H9 (cell line): ENCODE measurements at regions not wholly inside any gene's neighbourhood (a gene's known extent, or its start where the extent isn't known, plus 50 kb on each side); places are given as distances from the start of the nearest gene placed in this dataset.

ENCODE experiments used
- DNase-seq: peaks from one replicate; pipeline ENCODE4 v3.0.0-alpha.2; 2017
- H2AFZ ChIP-seq: one replicate; pipeline ENCODE4 v1.6.1; 2013; ENCODE audit warnings: mild to moderate bottlenecking, low read length, control low read depth, moderate library complexity
- H2AK5ac ChIP-seq: 2 replicates; pipeline ENCODE4 v1.6.1; 2013; ENCODE audit warnings: low read length, control low read depth, mixed read lengths; ENCODE audit not compliant: insufficient read length
- H2BK120ac ChIP-seq: one replicate; pipeline ENCODE4 v1.6.1; 2013; ENCODE audit warnings: low read depth, mild to moderate bottlenecking, low read length, control low read depth, inconsistent platforms; ENCODE audit not compliant: poor library complexity, severe bottlenecking
- H2BK12ac ChIP-seq: 2 replicates; pipeline ENCODE4 v1.6.1; 2013; ENCODE audit warnings: low read length, control low read depth, mixed read lengths, low read depth; ENCODE audit not compliant: insufficient read length
- H2BK15ac ChIP-seq: 2 replicates; pipeline ENCODE4 v1.6.1; 2013; ENCODE audit warnings: low read depth, low read length, control low read depth
- H2BK20ac ChIP-seq: one replicate; pipeline ENCODE4 v1.6.1; 2013; ENCODE audit warnings: low read depth, mild to moderate bottlenecking, low read length, control low read depth, inconsistent platforms; ENCODE audit not compliant: poor library complexity, severe bottlenecking
- H2BK5ac ChIP-seq: 2 replicates; pipeline ENCODE4 v1.6.1; 2013; ENCODE audit warnings: low read length, control low read depth, mixed read lengths; ENCODE audit not compliant: insufficient read length
- H3K14ac ChIP-seq: 2 replicates; pipeline ENCODE4 v1.6.1; 2013; ENCODE audit warnings: low read length, control low read depth; ENCODE audit not compliant: insufficient read depth
- H3K18ac ChIP-seq: 2 replicates; pipeline ENCODE4 v1.6.1; 2013; ENCODE audit warnings: low read depth, mild to moderate bottlenecking, mixed read lengths, low read length, control low read depth; ENCODE audit not compliant: insufficient read length
- H3K23ac ChIP-seq: 2 replicates; pipeline ENCODE4 v1.6.1; 2013; ENCODE audit warnings: low read length, control low read depth, mixed read lengths, low read depth; ENCODE audit not compliant: insufficient read length
- H3K23me2 ChIP-seq: 2 replicates; pipeline ENCODE4 v1.6.1; 2013; ENCODE audit warnings: low read depth, mild to moderate bottlenecking, mixed read lengths, low read length, control low read depth; ENCODE audit not compliant: insufficient read length, poor library complexity, severe bottlenecking
- H3K27ac ChIP-seq: 2 replicates; pipeline ENCODE4 v1.5.1; 2013; ENCODE audit warnings: low read length, control low read depth, mixed read lengths, low read depth; ENCODE audit not compliant: insufficient read length
- H3K27me3 ChIP-seq: 2 replicates; pipeline ENCODE4 v1.6.1; 2013; ENCODE audit warnings: low read length, control low read depth, inconsistent platforms; ENCODE audit not compliant: insufficient read depth
- H3K4ac ChIP-seq: 2 replicates; pipeline ENCODE4 v1.6.1; 2013; ENCODE audit warnings: low read depth, mild to moderate bottlenecking, control low read depth, inconsistent platforms, low read length, moderate library complexity
- H3K4me1 ChIP-seq: 2 replicates; pipeline ENCODE4 v1.6.1; 2013; ENCODE audit warnings: low read length, control low read depth, inconsistent platforms; ENCODE audit not compliant: insufficient read depth
- H3K4me2 ChIP-seq: 2 replicates; pipeline ENCODE4 v1.6.1; 2013; ENCODE audit warnings: low read length, control low read depth, mixed read lengths; ENCODE audit not compliant: insufficient read length, insufficient read depth
- H3K56ac ChIP-seq: 2 replicates; pipeline ENCODE4 v1.6.1; 2013; ENCODE audit warnings: low read depth, mild to moderate bottlenecking, mixed read lengths, low read length, control low read depth; ENCODE audit not compliant: insufficient read length
- H3K79me1 ChIP-seq: 2 replicates; pipeline ENCODE4 v1.6.1; 2013; ENCODE audit warnings: low read depth, mild to moderate bottlenecking, moderate library complexity, low read length, control low read depth, inconsistent platforms; ENCODE audit not compliant: insufficient read depth, poor library complexity, severe bottlenecking
- H3K79me2 ChIP-seq: 2 replicates; pipeline ENCODE4 v1.6.1; 2013; ENCODE audit warnings: low read length, control low read depth, inconsistent platforms; ENCODE audit not compliant: insufficient read depth
- H3K9ac ChIP-seq: 2 replicates; pipeline ENCODE4 v1.6.1; 2013; ENCODE audit warnings: low read length, control low read depth, mixed read lengths; ENCODE audit not compliant: insufficient read length; ENCODE audit errors: extremely low read depth
- H3K9me3 ChIP-seq: one replicate; pipeline ENCODE4 v1.6.1; 2013; ENCODE audit warnings: low read depth, low read length, inconsistent platforms; ENCODE audit not compliant: control insufficient read depth
- H3T11ph ChIP-seq: one replicate; pipeline ENCODE4 v1.6.1; 2013; ENCODE audit warnings: mild to moderate bottlenecking, low read length, control low read depth, inconsistent platforms
- H4K20me1 ChIP-seq: one replicate; pipeline ENCODE4 v1.6.1; 2013; ENCODE audit not compliant: control insufficient read depth, insufficient read length, insufficient read depth
- H4K5ac ChIP-seq: 2 replicates; pipeline ENCODE4 v1.6.1; 2013; ENCODE audit warnings: low read depth, mild to moderate bottlenecking, mixed read lengths, low read length, control low read depth; ENCODE audit not compliant: insufficient read length
- H4K8ac ChIP-seq: replicated peaks from 2 replicates; pipeline ENCODE4 v1.6.1; 2013; ENCODE audit warnings: low read length, control low read depth, mixed read lengths, low read depth; ENCODE audit not compliant: insufficient read length
- H4K91ac ChIP-seq: 2 replicates; pipeline ENCODE4 v1.6.1; 2013; ENCODE audit warnings: low read depth, mild to moderate bottlenecking, moderate library complexity, mixed read lengths, low read length, control low read depth; ENCODE audit not compliant: insufficient read length
- H3K27ac Mint-ChIP-seq, 3 experiments: 2 replicates in 2 of 3; 3 replicates in 1 of 3; pipeline ENCODE4 v1.8.0; 2020 to 2021; ENCODE audit warnings: mixed read lengths in 3 of 3, mild to moderate bottlenecking in 1 of 3, moderate library complexity in 1 of 3
- H3K27me3 Mint-ChIP-seq: 2 replicates; pipeline ENCODE4 v1.8.0; 2021; ENCODE audit warnings: low read depth, mild to moderate bottlenecking, moderate library complexity, mixed read lengths
- H3K36me3 Mint-ChIP-seq, 3 experiments: 2 replicates in 2 of 3; 3 replicates in 1 of 3; pipeline ENCODE4 v1.8.0; 2020 to 2021; ENCODE audit warnings: low read depth in 3 of 3, mixed read lengths in 3 of 3; ENCODE audit not compliant: insufficient read depth in 1 of 3
- H3K4me1 Mint-ChIP-seq, 2 experiments: 2 replicates each; pipeline ENCODE4 v1.8.0; 2020; ENCODE audit warnings: mixed read lengths in 2 of 2
- H3K4me3 Mint-ChIP-seq, 2 experiments: 2 replicates in 1 of 2; 3 replicates in 1 of 2; pipeline ENCODE4 v1.8.0; 2020 to 2021; ENCODE audit warnings: mild to moderate bottlenecking in 2 of 2, mixed read lengths in 2 of 2, moderate library complexity in 1 of 2
- H3K9me3 Mint-ChIP-seq, 2 experiments: 2 replicates in 1 of 2; 3 replicates in 1 of 2; pipeline ENCODE4 v1.8.0; 2020; ENCODE audit warnings: mild to moderate bottlenecking in 2 of 2, mixed read lengths in 2 of 2, moderate library complexity in 1 of 2
- CTCF ChIP-seq: fragments of 200-600 bp; sonication (generic); conservative IDR thresholded peaks from 3 replicates; pipeline ENCODE4 v1.8.0; 2021; ENCODE audit warnings: antibody characterized with exemption, mild to moderate bottlenecking
- WGBS: extraction: QIAGEN DNeasy Blood & Tissue Kit; methylation state at CpG from one replicate; pipeline ENCODE4 v1.1.7; 2013; ENCODE audit warnings: missing lambda C conversion rate, low lambda C conversion rate, mixed read lengths; ENCODE audit not compliant: insufficient read length; ENCODE audit errors: extremely low coverage; 5-methylcytosine and 5-hydroxymethylcytosine counted together

GRCh38 chr3:135792858-135793475 lies 172.6 kb upstream of the PPP2R3A start:
- H2AK5ac ChIP-seq, result no peak overlapping the region
- H3K23ac ChIP-seq, result no peak overlapping the region
- Mint-ChIP-seq H3K4me1 (no peaks in the 10 kb centered on the region), H3K9me3 (no peaks in the 10 kb centered on the region), H3K27ac (no peak overlapping the region), H3K4me3 (no peak overlapping the region), H3K36me3 (no peaks in the 10 kb centered on the region), H3K27me3 (no peaks in the 10 kb centered on the region)
- DNase-seq, result no peak
- no peaks in the 10 kb centered on the region for H3K79me1 ChIP-seq
- H2AFZ ChIP-seq, result no peak overlapping the region
- no peak overlapping the region for H3T11ph ChIP-seq
- no peaks in the 10 kb centered on the region for H3K27me3 ChIP-seq
- H4K91ac ChIP-seq, result no peak overlapping the region
- no peak overlapping the region for H3K4me2 ChIP-seq
- no peak overlapping the region for H4K5ac ChIP-seq
- H2BK12ac ChIP-seq, result no peak overlapping the region
- no peak overlapping the region for H3K14ac ChIP-seq
- no peak for TF ChIP-seq CTCF
- no peaks in the 10 kb centered on the region for H3K79me2 ChIP-seq
- no CpG with 5 or more reads among the region's 2 CpGs for WGBS
- H3K4ac ChIP-seq, result no peak overlapping the region
- H3K18ac ChIP-seq, result no peak overlapping the region
- H3K23me2 ChIP-seq, result no peaks in the 10 kb centered on the region
- H2BK20ac ChIP-seq, result no peak overlapping the region
- H2BK5ac ChIP-seq, result no peak overlapping the region
- no peak overlapping the region for H4K8ac ChIP-seq
- H3K56ac ChIP-seq, result no peak overlapping the region
- H4K20me1 ChIP-seq, result no peaks in the 10 kb centered on the region
- no peaks in the 10 kb centered on the region for H3K9me3 ChIP-seq
- no peak overlapping the region for H3K27ac ChIP-seq
- no peak overlapping the region for H2BK15ac ChIP-seq
- H2BK120ac ChIP-seq, result no peak overlapping the region
- no peaks in the 10 kb centered on the region for H3K4me1 ChIP-seq
- H3K9ac ChIP-seq, result no peak overlapping the region
